ENCODE measurements at regions not wholly inside any gene's neighbourhood (a gene's known extent, or its start where the extent isn't known, plus 50 kb on each side); places are given as distances from the start of the nearest gene placed in this dataset.
"Not testable (repeated sequence)": the region's sequence is repeated elsewhere in the genome, so short reads cannot be mapped to it uniquely, and the experiment has no call there.

GRCh38 chr9:110029429-110029955 lies 178.5 kb downstream of the C9orf152 start:
- DNase-seq = no peak

- no peak for DNase-seq
Observed at GRCh38 chr9:110029956-110030480, 177.9 kb downstream of the C9orf152 start.

GRCh38 chr9:110030632-110031031 lies 177.3 kb downstream of the C9orf152 start:
- no peak for DNase-seq

GRCh38 chr9:110031511-110032173 lies 176.3 kb downstream of the C9orf152 start:
- no peak for DNase-seq

- DNase-seq = not testable (repeated sequence)
Observed at GRCh38 chr9:110032532-110032931, 175.4 kb downstream of the C9orf152 start.

- DNase-seq = no peak
Observed at GRCh38 chr9:110033869-110034268, 174.1 kb downstream of the C9orf152 start.

GRCh38 chr9:110036286-110036685 lies 171.7 kb downstream of the C9orf152 start:
- no peak for DNase-seq

GRCh38 chr9:110040788-110041187 lies 167.2 kb downstream of the C9orf152 start:
- no peak for DNase-seq

GRCh38 chr9:110041452-110041851 lies 166.5 kb downstream of the C9orf152 start:
- no peak for DNase-seq

- no peak for DNase-seq
Observed at GRCh38 chr9:110047232-110047954, 160.6 kb downstream of the C9orf152 start.

- DNase-seq = no peak
Observed at GRCh38 chr9:110047955-110048402, 160.0 kb downstream of the C9orf152 start.

- peak; percentile 80 to 87 for DNase-seq
Observed at GRCh38 chr9:110048403-110048975, 159.5 kb downstream of the C9orf152 start.

GRCh38 chr9:110048976-110049698 lies 158.8 kb downstream of the C9orf152 start:
- DNase-seq = peak; percentile 50 to 56

- DNase-seq = peak in 1 of 2 experiments; percentile 44
Observed at GRCh38 chr9:110049699-110050450, 158.1 kb downstream of the C9orf152 start.

- peak; percentile 29 for DNase-seq
Observed at GRCh38 chr9:110050925-110051355, 157.0 kb downstream of the C9orf152 start.

- DNase-seq = no peak
Observed at GRCh38 chr9:110056062-110056461, 151.9 kb downstream of the C9orf152 start.

GRCh38 chr9:110058304-110058953 lies 149.5 kb downstream of the C9orf152 start:
- peak; percentile 66 to 72 for DNase-seq

GRCh38 chr9:110059461-110059860 lies 148.5 kb downstream of the C9orf152 start:
- no peak for DNase-seq

GRCh38 chr9:110064803-110065202 lies 143.2 kb downstream of the C9orf152 start:
- no peak for DNase-seq

GRCh38 chr9:110065532-110065931 lies 142.4 kb downstream of the C9orf152 start:
- DNase-seq = no peak

Data from activated T-cell treated with anti-CD3 and anti-CD28 coated beads, Interleukin-2, amount 50 U/mL, for 48 hours (primary cell).